CD4-positive, alpha-beta T cell treated with Interleukin-6 for 4 hours (primary cell): ENCODE measurements at regions not wholly inside any gene's neighbourhood (a gene's known extent, or its start where the extent isn't known, plus 50 kb on each side); places are given as distances from the start of the nearest gene placed in this dataset.
"Not testable (repeated sequence)": the region's sequence is repeated elsewhere in the genome, so short reads cannot be mapped to it uniquely, and the experiment has no call there.

Experiments
- DNase-seq: peaks from one replicate; pipeline ENCODE4 v3.0.0-alpha.2; 2020; ENCODE audit warnings: mixed read lengths

DNA sequence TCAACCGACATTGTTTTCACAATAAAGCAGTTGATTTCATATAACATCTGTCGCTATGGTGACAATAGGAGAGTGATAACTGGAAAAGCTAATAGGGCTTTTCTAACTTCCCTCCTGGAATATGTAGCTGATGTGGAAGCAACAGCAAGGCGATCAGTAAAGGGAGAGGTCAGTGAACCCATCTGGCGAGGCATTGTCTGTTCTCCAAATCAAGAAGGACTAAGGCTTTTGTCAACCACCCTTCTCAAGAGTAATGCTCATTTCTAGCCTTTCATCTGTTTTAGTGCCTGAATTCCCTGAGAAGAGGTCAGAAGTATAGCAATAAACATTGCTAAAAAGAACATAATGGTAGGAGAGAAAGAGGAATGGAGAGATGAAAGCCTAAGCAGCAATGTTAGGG is 201.3 kb downstream of the AKAP7 start:
- DNase-seq, result no peak

DNA sequence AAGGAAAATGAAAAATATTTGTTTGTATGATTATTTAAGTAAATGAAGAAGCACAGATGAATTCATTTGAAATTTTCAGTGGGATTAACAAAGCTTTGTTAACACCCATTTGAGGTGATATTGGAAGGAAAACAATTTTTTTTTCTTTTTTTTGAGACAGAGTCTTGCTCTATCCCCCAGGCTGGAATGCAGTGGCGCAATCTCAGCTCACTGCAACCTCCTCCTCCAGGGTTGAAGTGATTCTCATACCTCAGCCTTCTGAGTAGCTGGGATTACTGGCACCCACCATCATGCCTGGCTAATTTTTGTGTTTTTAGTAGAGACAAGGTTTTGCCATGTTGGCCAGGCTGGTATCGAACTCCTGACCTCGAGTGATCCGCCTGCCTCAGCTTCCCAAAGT is 211.6 kb downstream of the AKAP7 start:
- DNase-seq, result not testable (repeated sequence)

- no peak for DNase-seq
These were observed 213.3 kb downstream of the AKAP7 start for GRCh38 chr6:131348572-131348971.

- no peak for DNase-seq
These were observed 213.9 kb downstream of the AKAP7 start for GRCh38 chr6:131349199-131349598.

DNA sequence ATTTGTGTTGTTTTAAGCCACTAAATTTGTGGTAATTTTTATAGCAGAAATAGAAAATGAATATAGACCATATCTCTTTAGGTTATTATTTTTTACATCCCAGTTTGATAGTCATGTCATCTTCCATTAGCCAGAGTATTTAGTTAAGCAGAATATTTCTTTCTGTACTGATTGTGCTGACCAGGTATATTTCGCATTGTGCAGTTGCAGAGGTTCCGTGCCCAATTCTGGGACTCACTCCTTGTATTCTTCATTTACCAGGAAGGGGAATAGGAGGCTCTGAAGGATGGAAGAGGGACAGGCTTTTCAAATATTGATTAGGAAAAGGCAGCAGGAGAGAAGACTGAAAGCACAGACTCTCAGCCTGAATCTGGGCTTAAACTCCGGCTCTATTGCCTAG is 217.8 kb downstream of the AKAP7 start:
- DNase-seq, result no peak

DNA sequence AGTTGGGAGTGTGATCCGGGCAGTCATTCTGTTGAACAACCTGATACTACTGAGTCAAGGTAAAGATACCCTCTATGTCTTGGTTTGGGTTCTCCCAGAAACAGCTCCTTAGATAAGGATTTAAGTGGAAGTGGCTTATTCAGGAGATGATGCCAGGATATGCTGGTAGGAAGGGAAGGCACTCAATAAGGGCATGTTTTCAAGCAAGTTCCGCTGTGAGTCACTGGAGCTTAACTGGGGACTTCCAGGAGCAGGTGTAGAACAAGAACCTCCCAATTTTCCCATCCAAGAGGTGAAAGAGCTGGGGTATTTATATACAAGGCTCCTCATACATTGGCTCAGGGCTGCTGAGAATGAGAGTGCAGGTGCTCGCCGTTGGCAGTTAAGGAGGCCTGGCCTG is 218.6 kb downstream of the AKAP7 start:
- DNase-seq, result no peak

- no peak for DNase-seq
These were observed 218.7 kb upstream of the ARG1 start for GRCh38 chr6:131354356-131354755.

DNA sequence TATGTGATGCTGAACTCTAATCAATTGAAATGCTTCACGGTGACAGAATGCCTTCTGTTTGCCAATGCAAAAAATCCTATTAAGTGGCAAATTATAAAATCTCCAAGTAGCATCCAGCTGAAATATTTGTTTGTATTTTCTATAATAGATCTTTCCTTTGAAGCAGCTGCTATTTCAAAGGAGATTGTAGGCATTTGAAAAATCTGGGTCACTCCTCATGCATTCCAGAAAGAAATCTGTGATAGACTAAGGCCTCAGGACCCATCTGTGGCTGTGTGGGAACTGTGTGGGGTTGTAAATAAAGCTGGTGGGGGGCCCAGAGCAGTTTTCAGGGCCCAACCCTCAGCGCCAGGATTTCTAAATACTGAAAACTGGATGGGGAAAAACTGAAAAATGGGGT is 216.9 kb upstream of the ARG1 start:
- DNase-seq, result no peak

DNA sequence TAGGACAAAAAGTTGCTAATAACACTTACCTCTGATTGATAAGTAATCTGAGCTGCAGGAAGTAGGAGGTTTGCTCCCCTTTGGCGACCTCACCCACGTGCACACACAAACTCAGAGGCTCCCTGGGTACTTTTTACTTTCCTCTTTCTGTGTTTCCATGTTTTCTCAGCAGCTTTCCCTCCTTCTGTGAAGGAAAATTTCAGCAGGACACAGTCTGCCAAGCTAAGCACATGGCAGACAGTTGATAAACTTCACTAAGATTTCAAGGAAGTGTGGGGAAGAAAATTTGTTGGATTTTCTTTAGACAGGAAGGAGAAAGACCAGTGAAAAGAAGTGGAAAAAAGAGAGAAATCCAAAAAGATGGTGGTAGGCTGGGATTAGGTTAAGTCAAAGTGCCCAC is 215.5 kb upstream of the ARG1 start:
- no peak for DNase-seq

- DNase-seq, result no peak
These were observed 211.0 kb upstream of the ARG1 start for GRCh38 chr6:131362070-131362469.

GRCh38 chr6:131362696-131363095 is 210.3 kb upstream of the ARG1 start:
- DNase-seq, result no peak

GRCh38 chr6:131363947-131364834 is 208.8 kb upstream of the ARG1 start:
- DNase-seq, result no peak

- no peak for DNase-seq
These were observed 206.8 kb upstream of the ARG1 start for GRCh38 chr6:131366223-131366622.

DNA sequence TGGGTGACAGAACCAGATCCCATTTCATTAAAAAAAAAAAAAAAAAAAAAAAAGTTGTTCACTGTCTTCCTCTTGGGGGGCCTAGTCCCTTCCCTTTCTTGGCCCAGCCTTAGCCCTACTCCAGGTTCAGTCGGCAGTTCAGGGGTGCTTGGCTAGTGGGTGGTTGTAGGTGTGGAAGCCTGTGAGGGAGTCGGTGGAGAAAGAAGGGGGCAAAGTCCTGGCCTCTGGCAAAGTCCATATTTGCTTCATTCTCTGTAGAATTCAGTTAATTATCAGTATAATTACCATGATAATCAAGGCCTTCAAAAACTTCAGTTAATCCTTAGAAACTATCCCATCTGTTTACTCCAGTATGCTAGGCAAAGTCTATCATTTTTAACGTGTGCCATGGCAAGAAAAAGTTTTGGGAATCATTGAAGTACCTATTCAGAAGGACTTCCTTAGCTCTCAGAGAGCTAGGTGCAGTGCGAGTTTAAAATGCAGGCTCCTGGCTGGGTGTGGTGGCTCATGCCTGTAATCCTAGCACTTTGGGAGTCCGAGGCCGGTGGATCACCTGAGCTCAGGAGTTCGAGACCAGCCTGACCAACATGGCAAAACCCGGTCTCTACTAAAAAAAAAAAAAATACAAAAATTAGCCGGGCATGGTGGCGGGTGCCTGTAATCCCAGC is 205.7 kb upstream of the ARG1 start:
- no peak for DNase-seq

- no peak for DNase-seq
These were observed 204.7 kb upstream of the ARG1 start for GRCh38 chr6:131368198-131368911.

DNA sequence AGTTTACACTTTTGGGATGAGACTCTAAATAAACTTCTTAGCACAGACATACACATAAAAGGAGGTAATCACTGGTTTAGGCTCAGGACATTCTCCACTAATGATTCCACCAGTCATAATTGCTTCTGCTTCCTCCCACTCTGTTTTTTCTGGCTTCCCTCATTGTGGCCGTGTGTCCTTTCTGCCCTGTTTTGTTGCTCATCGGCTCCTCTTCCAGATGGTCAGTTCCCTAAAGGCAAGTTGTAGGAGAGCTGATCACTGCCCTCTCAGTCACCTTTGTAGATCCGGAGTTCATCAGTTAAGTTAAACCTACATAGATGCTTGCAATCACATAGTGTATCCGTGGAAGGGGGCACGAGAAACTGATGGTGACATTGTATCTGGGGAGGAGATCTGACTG is 200.5 kb upstream of the ARG1 start:
- DNase-seq, result no peak

GRCh38 chr6:131377112-131377705 is 195.8 kb upstream of the ARG1 start:
- no peak for DNase-seq

DNA sequence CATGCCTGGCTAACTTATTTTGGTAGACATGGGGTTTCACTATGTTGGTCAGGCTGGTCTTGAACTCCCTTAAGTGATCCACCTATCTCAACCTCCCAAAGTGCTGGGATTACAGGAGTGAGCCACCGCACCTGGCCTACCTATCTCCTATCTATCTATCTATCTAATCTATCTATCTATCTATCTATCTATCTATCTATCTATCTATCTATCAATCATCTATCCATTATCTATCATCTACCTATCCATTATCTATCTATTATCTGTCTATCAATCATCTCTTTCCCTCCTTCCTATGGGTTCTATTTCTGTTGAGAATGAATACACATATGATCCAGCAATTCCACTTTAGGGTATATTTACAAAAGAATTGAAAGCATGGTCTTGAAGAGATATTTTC is 194.2 kb upstream of the ARG1 start:
- DNase-seq, result no peak

DNA sequence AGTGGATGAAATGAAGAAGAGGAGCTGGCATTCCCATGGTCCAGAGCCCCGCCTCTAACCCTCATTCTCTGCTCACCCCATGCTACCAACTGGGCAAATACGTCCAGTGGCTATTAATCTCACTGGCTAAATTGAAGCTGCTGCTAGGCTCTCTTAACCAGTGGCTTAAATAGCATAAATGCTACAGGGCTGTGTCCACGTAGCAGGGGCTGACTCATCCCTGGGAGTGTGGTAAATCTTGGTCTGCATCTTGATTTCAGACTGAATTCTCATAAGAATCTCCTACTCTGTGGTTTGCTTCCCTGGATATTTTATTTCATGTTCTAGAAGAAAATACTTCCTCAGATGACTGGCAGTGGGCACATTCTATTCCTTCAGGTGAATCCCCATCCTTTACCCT is 193.1 kb upstream of the ARG1 start:
- DNase-seq, result no peak

DNA sequence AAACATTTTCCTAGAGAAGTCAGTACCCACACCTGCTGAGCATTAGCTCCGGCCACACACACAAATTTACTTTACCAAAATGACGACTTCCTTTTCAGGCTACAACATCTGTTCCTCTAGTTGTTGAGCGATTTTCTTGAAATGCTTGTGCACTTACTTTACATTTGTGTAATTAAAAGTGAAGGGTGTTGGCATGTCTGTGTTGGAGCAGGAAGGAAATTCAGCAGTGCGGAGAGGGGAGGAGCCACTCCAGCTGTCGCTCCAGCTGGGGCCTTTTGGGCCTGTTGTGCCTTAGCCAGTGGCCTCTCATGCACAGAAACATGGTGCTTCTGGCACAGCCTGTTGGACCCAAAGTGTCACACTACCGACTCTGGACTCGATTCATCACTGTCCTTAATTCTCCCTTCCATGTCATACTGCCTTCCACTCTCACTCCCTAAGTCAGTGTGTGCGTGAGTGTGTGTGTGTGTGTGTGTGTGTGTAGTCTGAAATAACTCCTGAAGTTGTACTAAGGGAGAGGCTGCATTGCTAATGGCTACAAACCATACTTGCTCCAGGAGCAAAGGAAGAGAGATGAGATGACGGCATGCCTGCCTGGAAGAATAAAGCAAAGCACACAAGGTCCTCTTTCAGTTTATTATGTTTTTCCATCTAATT is 191.8 kb upstream of the ARG1 start:
- no peak for DNase-seq

DNA sequence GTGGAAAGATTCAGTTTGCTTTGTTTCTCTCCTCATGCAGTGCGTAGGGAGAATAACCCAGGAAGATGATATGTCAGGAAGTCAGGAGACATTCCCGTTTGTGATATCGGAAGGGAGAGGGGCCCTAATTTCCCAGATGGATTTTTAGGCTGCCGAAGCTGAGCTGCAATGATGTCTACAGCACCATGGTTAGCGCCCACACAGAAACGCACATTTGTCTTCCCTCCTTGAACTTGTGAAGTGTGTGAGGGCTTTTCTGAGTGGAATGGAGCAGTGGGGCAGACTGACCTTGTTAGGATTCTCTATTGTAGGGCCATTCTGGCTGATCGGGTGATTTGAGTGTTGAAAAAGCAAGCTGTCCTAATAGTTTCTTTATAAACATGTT is 191.3 kb upstream of the ARG1 start:
- DNase-seq, result no peak

DNA sequence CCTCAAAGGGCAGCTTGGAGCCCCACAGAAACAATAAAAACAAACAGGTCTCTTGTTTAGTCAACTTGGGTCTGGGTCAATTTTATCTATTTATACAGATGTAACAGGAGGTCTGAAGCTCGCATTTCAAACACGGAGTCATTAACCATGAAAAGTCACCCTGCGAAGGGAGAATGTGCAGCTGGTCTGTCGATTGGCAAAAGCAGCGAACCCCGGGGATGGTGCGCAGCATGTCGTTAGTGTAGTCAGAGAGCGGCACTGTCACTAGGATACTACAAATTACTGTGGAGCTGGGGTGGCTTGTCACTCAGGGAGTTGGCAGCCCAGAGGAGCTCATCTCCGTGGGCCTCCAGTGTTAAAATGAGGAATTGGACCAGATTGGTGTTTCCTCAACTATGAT is 190.4 kb upstream of the ARG1 start:
- DNase-seq, result no peak
